H54 (cell line): ENCODE measurements at regions not wholly inside any gene's neighbourhood (a gene's known extent, or its start where the extent isn't known, plus 50 kb on each side); places are given as distances from the start of the nearest gene placed in this dataset.

Experiments
- DNase-seq: peaks from one replicate; pipeline ENCODE4 v3.0.0; 2011; ENCODE audit warnings: low spot score, mixed read lengths; ENCODE audit not compliant: insufficient read length
- FAIRE-seq: peaks from 3 replicates; lab custom pipeline; 2011; peaks lifted over from hg19 to GRCh38; lab: Jason Lieb, UNC
- POLR2A ChIP-seq: IDR thresholded peaks from 2 replicates; pipeline ENCODE4 v1.6.1; 2011; ENCODE audit warnings: low read depth, mild to moderate bottlenecking, low read length

- DNase-seq (no peak), FAIRE-seq (no peak)
- TF ChIP-seq POLR2A: no peak
Measured at GRCh38 chr5:3542769-3543168, 52.9 kb upstream of the IRX1 start.

DNA sequence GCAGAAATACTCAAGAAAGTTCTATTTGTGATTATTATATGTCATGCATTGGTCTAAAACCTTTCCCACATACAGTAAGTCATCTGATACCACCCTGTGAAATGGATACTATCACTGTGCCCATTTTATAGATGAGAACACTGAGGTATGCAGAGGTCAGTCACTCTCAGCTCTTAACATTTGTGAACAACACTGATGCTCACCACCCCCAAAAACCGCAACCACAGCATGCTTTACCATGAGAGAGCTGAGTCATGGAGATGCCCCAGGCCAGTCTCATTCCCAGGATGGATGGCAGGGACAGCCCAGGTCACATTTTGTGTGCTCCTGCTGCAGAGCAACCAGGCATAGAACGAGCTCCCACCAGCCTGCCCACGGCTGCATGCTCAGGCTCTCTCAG lies 53.5 kb upstream of the IRX1 start:
- peak; percentile 38 for DNase-seq
- no peak for FAIRE-seq

GRCh38 chr5:3538886-3539285 lies 56.7 kb upstream of the IRX1 start:
- DNase-seq (no peak), FAIRE-seq (no peak)
- TF ChIP-seq POLR2A: no peak

More for the DNA sequence above, 53.5 kb upstream of the IRX1 start:
- no peak for TF ChIP-seq POLR2A

GRCh38 chr5:3537942-3538341 lies 57.7 kb upstream of the IRX1 start:
- DNase-seq: no peak
- FAIRE-seq: no peak
- no peak for TF ChIP-seq POLR2A

GRCh38 chr5:3535414-3536211 lies 60.0 kb upstream of the IRX1 start:
- no peak for DNase-seq
- FAIRE-seq: no peak
- TF ChIP-seq POLR2A: no peak

DNA sequence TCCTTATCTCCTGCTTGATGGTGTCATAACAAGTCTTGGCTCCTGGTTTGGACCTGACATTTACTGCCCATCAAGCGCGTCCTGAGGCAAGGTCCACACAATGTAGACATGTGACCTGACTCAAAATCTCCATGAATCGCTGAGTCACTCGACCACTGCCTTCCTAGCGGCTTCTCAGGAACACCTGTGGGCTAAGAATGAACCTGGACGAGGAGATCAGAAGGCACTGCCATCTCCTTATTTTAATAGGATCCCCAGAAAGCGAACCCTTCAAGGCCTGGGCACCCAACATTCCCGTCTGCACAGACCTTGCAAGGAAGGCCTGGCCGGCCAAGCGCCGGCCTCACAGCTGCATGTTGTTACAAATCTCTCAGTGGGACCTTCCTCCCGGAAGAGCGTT lies 60.6 kb upstream of the IRX1 start:
- FAIRE-seq (no peak), DNase-seq (no peak)
- no peak for TF ChIP-seq POLR2A

- TF ChIP-seq POLR2A: no peak
- FAIRE-seq (no peak), DNase-seq (no peak)
Measured at GRCh38 chr5:3531320-3531986, 64.2 kb upstream of the IRX1 start.

- no peak for TF ChIP-seq POLR2A
- FAIRE-seq (no peak), DNase-seq (no peak)
Measured at GRCh38 chr5:3530251-3530650, 65.4 kb upstream of the IRX1 start.

GRCh38 chr5:3526551-3527185 lies 69.0 kb upstream of the IRX1 start:
- TF ChIP-seq POLR2A: no peak
- no peak for FAIRE-seq
- no peak for DNase-seq

DNA sequence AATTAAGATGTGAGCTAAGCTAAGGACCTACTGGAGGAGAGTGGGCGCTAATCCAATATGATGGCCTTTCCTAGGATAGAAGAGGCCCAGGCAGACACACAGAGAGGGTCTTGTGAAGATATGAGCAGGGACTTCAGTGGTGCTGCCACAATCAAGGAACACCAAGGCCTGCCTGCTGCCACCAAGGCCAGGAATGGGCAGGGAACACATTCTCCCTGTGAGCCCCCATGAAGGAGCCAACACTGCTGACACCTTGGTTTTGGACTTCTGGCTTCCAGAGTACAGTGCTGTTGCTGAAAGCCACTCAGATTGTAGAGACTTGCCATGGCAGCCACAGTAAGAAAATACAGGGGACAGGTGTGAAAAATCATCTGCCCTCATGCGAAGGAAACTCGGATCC lies 73.1 kb upstream of the IRX1 start:
- FAIRE-seq (no peak), DNase-seq (no peak)
- TF ChIP-seq POLR2A: no peak

- TF ChIP-seq POLR2A: no peak
- FAIRE-seq (no peak), DNase-seq (no peak)
Measured at GRCh38 chr5:3518576-3518975, 77.1 kb upstream of the IRX1 start.

DNA sequence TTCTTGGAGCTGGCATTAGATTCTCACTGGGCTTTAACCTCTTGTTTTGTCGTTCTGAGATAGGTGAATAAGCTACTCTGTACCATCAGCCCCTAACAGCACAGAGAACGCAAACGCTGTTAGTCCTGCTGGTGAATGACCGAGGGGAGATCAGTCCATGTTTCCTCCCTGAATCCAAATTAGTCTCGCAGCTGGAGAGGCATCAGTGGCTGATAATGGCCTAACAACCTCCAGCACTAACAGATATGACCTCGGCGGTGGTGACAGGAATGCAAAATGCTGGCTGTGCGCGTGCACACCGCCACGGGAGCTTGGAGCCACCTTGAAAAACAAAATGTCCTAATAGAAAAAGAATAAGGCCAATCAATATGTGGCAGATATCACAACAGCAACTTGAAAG lies 77.6 kb upstream of the IRX1 start:
- FAIRE-seq: no peak
- no peak for TF ChIP-seq POLR2A

DNA sequence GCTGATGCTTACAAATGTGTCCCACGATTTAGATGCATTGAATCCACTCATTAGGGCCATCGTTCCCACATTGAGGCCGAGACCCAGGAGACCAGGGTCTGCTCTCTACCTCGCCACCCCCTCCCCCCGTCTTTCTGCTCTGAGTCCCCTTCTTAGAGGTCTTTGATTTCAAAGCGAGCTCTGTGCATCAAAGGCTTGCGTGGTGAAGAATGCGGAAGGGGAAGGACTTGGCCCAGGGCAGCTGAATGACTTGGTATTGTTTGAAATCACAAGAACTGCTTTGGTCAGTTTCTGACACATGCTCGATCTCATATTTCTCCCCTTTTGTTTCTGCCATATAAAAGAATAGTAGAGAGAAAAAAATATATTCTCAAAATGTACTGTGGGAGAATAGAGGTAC lies 78.3 kb upstream of the IRX1 start:
- DNase-seq: no peak
- TF ChIP-seq POLR2A: no peak
- FAIRE-seq: no peak

More for the DNA sequence above, 77.6 kb upstream of the IRX1 start:
- DNase-seq: no peak

DNA sequence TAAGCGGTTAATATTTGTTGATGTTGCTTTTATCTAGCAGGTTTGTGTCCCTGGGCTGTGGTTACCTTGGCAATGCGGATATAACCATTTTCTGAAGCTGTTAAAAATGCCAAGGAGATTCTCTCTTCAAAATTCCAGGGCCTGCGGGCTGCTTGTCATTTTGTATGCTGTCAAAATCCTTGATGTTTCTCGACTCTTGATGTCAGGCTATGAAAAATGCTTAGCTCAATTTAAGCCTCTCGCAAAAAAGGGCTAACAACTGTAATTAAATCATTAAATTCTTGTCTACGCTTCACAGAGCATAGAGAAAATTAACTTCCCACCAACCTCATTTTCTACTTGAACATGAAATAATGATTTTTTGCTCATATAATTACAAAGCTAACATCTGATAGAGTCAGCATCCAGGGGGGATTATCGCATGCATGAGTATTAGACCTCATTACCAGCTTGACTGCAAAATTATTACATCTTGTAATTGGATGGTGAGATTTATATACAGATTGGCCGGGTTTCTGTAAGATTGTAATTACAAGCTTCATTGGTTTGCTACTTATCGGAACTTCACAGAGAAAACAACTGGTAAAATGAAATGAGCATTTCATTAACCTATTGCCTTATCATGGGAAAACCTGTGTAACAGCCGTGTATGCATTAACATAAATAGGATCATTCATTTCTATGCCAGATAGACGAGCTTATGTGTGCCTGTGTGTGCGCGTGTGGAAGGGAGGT lies 83.1 kb upstream of the IRX1 start:
- FAIRE-seq (no peak), DNase-seq (no peak)
- TF ChIP-seq POLR2A: no peak
